Activated CD8-positive, alpha-beta memory T cell treated with anti-CD3 and anti-CD28 coated beads, Interleukin-2, amount 50 U/mL, for 24 hours (primary cell): ENCODE measurements at regions not wholly inside any gene's neighbourhood (a gene's known extent, or its start where the extent isn't known, plus 50 kb on each side); places are given as distances from the start of the nearest gene placed in this dataset.

Experiments used
- DNase-seq: peaks from one replicate; pipeline ENCODE4 v3.0.0-alpha.2; 2020; ENCODE audit errors: extremely low read depth

DNA sequence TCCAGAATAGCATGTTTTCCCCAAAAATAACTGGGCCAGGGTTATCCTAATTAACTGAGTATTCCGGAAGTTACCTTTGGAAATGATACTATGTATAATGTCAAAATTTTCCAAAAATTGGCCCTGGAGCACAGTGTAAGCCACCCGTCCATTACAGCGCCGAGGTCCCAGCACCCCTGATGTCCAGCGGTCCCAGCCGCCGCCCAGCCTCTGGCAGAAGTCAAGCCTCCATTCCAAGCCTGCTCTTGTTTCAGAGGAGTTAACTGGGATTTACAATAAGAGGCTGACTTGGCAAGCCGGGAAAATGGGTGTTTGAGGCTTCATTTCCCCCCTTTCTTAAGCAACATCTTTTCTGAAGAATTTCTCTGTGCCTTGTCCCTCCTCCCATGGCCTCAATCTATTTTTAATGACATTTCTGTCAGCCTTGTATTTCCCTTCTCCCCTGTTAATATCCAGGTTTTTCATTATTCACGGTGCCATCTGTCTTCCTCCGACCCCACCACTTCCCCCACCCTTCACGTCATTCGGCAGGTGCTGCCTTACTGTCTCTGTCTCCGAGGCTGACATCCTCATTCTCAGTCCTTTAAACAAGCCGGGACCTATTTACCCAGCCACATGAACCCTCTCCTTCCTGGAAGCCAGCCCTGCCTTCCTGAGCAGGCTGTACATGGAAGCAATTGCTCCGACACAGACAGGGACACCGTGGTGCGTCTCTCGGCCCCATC is 490.9 kb downstream of the NPHP4 start:
- DNase-seq = no peak

DNA sequence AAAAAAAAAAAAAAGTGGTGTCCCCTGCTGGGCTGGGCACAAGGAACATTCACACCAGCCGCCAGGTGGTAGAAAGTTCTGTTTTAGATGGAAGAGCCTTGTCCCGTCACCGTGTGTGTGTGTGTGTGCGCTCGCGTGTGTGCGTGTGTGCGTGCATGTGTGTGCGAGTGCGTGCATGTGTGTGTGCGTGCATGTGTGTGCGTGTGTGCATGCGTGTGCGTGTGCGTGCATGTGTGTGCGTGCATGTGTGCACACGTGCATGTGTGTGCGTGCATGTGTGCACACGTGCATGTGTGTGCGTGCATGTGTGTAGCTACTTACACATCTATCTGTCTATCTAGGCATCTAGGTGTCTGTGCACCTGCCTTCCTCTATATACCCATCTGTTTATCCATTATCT is 491.7 kb downstream of the NPHP4 start:
- DNase-seq = no peak

DNA sequence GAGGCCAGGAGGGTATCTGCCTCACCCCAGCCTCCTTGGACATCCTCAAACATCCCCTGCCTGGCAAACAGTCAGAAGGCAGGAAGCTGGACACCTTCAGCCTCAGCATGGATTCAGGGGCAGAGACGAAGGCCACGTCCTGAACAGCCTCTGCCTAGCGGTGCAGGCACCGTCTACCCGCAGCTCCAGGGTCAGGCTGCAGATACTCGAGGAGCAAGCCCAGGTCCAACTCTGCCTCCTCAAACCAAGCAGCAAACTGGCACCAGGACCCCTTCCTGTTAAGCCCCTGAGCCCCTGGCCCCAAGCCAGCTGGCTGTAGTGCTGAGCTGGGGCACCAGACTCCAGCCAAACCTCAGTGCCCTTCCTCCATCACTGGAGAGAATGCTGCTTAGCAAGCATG is 494.7 kb downstream of the NPHP4 start:
- no peak for DNase-seq

DNA sequence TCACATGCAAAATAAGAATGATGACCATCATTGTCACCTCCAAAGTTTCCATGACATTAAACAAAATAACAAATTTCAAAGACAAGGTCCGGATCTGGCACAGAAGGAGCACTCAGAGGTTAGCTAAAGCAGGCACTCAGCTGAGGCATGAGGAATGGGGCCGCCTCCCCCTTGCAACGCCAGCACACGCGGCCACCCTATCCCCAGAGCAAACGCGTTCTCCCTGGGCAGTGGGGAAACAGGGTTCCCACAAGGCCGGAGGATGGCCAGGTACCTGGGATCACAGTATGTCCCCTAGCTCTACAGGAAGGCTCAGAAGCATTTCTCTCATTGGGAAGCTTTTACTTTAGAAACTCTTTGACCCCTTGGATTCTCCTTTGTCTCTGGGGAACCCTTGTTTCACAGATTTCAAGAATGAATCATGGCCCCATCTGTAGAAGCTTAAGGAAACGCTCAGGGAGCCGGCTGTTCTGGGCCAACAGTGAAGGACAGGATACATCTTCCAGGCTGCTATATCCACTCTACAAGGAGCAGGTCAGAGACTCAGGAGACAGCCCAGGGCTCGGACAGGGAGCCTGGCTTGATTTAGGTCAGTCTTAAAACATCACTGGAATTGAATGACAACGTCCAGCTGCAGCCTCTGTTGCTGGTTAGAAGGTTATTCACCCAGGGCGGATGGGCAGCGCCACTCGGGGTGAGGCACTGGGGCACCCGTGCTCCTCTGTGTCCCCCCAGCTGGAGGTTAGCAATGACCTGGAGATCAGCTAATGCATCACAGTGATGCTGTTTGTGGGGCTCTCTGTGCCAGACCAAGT is 496.4 kb downstream of the NPHP4 start:
- no peak for DNase-seq

DNA sequence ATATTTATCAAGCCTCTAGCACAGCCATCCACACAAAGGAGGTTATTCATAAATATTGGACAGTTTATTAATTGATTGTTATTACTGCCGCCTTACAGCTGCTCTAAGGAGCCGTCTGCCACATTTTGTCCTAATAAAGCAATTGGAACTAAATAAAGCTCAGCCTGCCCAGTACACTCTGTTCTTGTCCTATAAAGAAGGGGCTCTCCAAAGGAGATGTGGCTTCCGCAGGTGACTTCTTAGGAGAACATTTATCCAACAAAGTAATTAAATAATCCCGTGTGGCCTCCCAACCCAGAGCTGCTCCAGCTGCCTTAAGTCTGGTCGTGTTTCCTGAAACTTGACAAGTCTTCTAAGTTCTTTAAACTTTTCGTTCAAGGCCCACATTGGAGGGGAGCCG is 497.7 kb downstream of the NPHP4 start:
- DNase-seq = no peak

DNA sequence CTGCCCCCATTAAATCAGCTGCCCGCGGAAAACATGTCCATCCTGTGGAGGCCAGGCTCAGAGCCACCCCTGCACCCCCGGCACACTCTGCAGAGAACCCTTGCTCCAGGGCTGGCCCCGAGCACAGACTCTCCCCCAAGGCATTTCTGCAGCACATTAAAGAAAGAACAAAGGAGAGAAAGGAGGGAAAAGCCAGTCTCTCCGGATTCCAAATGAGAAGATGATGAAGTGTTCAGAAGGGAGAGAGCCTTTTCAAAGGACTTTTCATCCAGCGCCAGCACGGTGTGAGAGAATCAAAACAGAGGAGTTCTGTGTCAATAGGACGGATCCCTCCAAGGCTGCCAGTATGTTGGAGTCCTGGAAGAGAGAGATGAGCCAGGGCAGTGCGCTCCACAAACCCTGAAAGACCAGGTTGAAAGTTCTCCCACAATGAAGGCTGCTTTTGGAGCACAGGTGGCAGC is 498.3 kb downstream of the NPHP4 start:
- DNase-seq = no peak

DNA sequence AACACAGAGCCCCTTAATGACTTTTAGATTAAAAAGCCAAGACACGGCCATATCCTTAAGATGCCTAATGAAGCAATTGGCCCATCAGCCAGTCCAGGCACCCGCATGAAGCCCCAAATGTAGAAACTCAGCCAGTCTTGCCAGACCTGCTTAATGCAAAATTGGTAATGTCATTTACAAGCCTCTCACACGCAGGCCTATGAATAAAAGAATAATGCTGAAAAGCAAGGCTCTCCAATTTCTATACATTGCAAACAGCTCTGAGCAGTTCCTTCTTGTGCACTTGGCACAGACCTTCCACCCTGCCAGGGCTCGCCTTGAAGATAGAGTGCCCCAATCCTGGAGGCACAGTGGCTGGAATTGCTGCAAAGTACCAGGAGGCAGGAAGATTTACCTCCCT is 498.9 kb downstream of the NPHP4 start:
- no peak for DNase-seq

DNA sequence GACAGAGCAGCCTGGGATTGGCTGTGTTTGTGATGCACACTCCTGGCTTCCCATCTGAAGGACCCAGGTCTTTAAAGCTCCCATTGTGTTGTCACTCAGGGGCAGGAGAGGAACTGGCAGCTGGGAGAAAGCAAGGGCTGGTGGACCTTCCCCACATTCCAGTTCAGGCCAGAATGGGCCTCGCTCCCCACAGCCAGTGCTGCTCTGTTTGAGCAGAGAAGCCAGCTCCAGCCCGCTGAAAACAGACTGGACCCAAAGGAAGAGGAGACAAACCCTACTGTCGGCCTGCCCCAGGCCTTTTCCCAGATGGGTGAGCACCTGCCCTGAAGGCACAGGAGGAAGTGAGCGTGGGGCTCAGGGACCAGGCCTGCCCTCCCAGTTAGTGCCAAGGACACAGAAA is 499.4 kb downstream of the NPHP4 start:
- no peak for DNase-seq

DNA sequence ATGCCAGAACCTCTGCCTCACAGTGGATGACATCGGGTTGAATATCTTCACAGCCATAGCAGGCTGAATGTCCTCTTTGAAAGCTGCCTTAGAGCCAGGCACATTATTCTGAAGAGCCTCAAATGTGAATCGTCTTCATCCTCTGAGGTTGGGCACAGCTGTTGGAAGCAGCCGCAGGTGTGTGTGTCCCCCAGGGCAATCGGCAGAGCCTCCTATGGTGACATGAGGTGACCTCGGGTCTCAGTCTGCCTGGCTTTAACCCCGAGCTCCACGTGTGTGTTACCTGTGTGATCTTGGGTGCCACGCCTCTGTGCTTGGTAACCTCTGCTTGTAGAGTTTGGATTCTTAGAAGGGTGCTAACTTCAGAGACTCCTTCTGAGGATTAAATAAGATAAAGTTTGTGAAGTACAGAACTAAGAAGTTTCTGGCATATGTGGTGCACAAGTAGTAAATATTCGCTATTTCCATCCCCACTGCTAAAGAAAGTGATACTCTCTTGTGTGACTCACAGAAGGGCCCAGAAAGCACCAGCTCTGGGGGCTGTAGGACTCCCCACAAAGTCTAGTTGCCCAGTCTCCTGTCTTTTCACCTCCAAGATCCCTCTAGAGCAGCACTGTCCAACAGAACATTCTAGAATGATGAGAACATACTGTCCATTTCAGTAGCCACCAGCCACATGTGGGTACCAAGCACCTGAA is 500.9 kb downstream of the NPHP4 start:
- DNase-seq = no peak

DNA sequence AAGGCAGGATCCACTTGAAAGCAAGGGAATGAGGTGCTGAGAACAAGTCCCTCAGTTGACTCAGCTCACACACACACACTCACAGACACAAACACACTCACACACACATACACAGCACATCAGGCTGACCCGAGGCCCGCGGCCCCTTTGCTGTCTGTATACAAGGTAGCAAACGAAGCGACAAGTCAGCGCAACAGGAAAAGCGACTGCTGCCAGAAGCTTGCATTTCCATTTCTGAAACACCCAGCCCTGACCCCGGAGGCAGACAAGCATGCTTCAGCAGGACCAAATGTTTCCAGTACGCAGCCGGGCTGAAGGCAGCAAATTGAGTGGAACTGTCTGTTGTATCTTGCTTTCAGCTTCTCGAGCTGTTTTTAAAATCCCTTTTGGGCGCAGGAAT is 501.6 kb downstream of the NPHP4 start:
- no peak for DNase-seq

DNA sequence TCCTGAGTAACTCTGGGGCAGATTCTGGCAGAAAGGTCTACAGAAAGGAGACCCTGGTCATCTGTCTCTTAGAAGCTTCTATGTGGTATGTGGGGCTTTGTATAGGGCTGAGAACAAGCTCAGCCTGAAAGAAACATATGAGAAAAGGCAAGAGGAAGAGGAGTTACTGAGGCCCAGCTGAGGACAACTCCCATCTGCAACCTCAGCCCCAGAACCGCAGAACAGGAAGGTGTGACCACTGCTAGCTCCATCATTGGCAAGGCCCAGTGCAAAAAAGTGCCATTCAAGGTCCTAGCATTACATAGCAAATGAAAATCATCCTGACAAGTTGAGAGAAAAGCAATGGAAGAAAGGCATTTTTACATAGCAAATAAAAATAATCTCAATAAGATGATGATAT is 503.8 kb downstream of the NPHP4 start:
- DNase-seq = no peak

DNA sequence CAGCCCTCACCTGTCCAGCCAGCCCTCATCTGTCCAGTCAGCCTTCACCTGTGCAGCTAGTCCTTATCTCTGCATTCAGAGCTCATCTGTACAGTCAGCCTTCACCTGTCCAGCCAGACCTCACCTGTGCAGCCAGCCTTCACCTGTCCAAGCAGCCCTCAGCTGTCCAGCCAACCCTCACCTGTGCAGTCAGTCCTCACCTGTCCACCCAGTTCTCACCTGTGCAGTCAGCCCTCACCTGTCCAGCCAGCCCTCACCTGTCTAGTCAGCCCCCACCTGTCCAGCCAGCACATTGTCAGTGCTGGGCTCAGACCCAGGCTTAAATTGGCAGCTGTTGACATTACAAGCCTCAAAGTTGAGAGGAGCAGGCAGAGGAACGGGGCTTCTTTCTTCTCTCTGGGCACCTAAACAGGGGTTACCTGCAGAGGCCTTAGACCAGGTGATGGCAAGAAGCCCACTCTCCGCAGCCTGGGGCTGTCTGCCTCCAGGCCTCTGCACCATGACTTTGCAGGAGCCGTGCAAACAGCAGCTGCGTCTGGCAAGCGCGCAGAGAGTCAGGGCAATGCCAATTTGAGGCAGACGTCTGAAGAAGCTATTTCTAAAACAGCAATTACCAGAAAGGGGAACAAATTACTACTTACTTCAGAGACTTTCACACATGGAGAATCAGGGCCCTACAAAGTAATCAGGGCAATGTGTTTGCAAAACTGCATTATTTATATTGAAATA is 506.1 kb downstream of the NPHP4 start:
- DNase-seq = no peak

DNA sequence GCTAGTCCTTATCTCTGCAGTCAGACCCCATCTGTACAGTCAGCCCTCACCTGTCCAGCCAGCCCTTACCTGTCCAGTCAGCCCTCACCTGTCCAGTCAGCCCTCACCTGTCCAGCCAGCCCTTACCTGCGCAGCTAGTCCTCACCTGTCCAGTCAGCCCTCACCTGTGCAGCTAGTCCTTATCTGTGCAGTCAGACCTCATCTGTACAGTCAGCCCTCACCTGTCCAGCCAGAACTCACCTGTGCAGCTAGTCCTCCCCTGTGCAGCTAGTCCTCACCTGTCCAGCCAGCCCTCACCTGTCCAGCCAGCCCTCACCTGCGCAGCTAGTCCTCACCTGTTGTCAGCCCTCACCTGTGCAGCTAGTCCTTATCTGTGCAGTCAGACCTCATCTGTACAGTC is 506.8 kb downstream of the NPHP4 start:
- no peak for DNase-seq

DNA sequence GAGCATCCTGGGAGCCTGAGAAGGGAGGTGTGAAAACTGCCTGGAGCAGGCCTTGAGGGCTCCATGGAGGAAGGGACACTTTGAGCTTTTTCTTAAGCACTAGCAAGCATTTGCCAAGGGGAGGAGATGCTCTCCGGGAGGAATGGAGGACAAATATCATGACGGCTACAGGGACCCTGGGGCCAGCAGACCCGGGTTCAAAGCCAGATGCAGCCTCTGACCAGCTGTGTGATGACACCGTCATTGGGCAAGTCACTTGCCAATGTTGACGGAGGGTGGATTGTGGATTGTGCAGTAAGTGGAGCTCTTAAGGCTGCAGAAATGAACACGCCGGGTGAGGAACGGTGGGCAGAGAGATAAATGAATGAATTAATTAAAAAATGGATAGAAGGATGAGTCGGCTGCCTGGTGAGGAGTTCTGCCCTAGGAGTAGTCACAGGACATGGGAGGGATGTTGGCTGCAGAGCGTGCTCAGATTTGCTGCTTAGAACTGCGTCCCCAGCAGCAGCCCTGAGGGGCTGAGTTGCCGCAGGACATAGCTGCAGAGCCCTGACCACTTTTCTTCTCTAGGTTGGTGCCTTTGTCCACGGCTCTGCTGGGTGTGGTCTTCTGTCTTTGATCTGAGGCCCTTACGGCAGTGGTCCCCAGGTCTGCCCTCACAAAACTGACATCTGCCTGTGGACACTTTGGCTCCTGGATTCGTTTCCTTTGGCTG is 507.6 kb downstream of the NPHP4 start:
- no peak for DNase-seq

DNA sequence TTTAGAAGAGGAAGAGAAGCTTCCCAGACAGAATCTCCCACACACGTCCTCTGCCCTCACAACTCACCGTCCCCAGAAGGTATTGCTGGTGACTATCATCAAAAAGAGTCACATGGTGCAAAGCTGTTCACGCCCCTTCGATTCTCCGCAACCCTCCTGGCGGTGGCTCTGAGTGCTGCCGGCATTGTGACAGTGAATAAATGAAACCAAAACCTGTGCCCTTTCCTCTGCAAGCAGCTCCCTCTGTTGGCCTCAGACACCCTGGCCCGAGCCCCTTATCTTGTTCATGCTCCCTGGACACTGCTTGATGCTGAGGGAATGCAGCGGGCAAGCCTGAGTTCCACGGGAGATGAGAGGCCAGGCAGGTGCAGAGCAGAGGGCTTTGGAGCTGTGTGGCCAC is 510.3 kb downstream of the NPHP4 start:
- DNase-seq = peak; percentile 2

DNA sequence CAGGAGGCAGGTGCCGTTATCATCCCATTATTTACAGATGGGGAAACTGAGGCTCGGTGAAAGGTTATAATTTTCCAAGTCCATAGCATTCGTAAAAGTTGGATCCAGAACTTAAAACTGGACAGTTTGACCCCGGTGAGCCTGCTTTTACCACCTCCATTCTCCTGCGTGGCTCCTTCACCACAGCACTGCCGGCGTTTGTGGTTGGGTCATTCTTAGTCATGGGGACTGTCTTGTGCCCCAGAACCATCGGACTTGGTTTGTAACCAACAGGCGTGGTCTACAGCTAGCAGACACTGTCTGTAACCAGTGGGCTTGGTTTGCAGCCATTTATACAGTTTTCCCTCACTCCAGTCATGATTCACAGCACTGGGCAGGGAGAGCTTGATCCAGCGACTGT is 511.3 kb downstream of the NPHP4 start:
- no peak for DNase-seq

DNA sequence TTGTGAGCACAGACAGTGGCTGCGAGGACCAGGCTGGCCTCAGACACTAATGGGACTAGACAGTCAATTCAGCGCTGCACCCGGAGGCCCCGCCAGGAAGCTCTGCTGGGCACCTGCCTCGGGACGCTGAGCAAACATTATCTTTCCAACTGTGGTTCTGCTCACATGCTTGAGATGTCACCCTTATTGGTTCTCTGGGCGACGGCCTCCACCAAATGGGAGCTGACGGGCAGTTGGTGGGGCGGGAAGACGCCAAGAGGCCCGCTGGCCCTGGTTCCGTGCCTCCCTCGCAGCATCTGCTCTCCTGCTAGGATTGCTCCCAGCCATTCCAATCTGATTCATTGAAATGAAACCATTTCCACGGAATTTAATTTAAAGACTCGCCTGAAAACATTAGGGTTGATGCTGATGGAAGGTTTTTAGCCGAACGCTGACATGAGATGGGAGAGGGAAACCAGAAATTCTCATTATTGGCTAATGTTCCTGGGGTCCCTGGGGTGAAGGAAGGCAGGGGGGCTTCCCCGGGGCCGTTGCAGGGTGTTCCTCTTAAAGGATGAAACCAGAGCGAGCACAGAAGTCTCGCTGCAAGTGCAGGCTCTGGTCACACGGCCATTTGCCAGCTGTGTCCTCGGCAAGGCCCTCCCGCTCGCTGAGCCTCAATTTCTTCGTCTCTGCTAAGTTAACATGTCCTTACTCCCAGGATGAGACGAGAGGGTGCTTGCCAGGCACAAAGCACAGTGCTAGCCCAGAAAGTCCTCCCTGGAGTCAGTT is 512.2 kb downstream of the NPHP4 start:
- no peak for DNase-seq

DNA sequence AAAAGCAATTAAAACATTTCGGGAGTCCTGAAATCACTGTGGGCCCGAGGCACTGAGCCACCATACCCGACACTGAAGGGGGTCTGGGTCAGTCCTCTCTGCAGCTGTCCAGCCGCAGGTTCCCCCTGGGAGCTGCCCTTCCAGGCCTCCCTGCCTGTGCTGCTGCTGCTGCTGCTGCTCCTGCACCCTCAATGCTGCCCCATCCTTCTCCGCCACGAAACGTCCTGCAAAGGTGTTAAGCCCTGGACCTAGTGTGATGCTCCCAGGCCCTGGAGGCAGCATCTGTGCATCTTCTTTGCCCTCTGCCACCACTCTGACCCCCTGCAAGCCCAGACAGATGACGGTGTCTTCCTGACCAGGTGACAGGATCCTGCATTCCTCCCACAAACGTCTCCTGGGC is 513.3 kb downstream of the NPHP4 start:
- no peak for DNase-seq

DNA sequence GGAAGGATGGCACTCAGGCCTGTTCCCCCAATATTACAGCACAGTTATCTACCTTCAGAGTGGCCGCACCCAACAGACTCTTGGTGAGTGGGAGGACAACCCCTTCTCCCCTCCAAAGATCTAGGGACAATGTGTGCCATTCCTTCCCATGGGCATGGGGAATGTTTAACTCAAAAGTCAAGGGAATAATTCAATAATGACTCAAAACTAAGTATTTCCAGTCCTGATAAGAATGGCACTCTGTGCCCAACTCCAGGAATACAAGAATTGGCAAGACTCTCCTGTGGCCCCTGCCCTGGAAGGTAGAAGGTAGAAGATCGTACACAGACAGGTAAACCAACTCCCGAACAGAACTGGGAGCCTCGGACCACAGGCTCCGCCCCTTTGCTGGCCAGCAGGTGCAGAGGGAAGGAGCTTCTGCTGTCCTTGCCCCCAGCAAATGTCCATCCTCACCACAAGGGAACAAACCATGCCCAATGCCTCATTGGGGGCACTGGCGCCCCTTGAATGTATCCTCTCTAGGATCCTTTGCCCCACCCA is 514.0 kb downstream of the NPHP4 start:
- no peak for DNase-seq

DNA sequence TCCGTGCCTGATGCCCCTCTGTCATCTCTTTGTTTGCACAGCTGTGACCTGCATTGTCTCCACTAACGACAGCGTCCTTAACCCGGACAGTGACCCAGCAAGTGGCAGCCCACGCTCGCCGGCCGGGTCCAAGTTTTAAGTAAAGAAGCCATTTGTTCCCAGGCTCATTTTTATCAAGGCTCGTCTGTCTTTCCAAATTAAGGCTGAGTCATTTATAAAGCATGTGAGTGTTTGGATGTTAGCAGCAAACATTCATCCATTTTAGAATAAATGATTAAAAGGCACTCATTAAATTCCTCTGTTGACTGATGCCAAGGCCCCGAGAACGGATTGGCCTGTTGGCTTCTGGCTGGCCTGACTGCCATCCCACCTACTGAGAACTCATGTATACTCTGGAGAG is 514.5 kb downstream of the NPHP4 start:
- no peak for DNase-seq
